ENCODE measurements at regions not wholly inside any gene's neighbourhood (a gene's known extent, or its start where the extent isn't known, plus 50 kb on each side); places are given as distances from the start of the nearest gene placed in this dataset.
"Not testable (repeated sequence)": the region's sequence is repeated elsewhere in the genome, so short reads cannot be mapped to it uniquely, and the experiment has no call there.

DNA sequence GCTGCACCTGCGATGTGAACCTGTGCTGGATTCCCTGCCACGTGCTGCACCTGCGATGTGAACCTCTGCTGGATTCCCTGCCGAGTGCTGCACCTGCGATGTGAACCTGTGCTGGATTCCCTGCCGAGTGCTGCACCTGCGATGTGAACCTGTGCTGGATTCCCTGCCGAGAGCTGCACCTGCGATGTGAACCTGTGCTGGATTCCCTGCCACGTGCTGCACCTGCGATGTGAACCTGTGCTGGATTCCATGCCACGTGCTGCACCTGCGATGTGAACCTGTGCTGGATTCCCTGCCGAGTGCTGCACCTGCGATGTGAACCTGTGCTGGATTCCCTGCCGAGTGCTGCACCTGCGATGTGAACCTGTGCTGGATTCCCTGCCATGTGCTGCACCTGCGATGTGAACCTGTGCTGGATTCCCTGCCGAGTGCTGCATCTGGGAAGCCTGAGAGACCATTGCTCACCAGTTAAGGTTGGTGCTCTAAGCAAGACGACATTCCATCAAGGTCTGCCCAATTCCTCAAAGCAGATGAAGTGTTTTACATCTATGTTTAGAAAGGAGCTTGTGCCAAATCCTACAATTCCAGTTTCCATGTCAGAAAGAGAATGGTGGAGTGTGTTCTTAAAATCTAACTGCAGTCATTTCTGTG lies 176.5 kb upstream of the B3GAT1 start:
- not testable (repeated sequence) for DNase-seq (ENCODE audit: insufficient read length, low spot score); FAIRE-seq

DNA sequence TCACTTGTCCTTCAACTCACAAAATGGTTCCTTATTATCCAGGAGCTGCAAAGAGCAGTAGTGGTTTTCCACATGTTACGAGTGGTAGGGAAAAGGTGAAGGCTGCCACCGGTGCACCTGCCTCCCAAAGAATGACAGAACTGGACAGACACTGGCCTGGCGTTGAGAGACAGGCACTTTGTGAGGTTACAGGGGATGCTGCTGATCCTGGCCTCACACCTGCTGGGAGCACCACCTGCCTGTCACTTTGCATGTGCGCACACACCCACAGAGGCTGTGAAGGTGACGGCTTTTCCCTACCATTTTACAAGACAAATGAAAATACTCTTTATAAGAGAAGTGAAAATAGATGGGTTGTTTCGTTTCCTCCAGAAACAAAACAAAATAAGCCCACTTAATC lies 175.3 kb upstream of the B3GAT1 start:
- no peak for DNase-seq (ENCODE audit: insufficient read length, low spot score)
- FAIRE-seq: no peak

DNA sequence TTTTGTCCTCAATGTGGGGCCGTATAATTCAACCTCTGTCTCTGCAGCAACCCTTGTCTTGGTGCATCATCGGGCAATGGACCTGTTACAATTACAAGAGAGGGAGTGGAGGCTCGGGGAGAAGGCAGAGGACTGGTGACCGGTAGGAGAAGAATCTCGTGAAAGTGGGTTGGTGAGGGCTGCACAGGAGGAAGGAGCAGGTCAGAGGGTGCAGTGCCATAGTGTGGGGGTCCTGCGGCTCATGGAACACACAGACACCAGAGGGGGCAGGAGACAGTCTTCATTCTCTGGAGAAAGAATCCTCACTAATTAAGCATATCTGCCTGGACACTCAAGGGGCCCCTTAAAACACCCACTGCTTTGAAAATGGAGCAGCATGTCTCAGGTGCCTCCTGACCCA lies 174.7 kb upstream of the B3GAT1 start:
- FAIRE-seq (no peak), DNase-seq (ENCODE audit: insufficient read length, low spot score) (no peak)

DNA sequence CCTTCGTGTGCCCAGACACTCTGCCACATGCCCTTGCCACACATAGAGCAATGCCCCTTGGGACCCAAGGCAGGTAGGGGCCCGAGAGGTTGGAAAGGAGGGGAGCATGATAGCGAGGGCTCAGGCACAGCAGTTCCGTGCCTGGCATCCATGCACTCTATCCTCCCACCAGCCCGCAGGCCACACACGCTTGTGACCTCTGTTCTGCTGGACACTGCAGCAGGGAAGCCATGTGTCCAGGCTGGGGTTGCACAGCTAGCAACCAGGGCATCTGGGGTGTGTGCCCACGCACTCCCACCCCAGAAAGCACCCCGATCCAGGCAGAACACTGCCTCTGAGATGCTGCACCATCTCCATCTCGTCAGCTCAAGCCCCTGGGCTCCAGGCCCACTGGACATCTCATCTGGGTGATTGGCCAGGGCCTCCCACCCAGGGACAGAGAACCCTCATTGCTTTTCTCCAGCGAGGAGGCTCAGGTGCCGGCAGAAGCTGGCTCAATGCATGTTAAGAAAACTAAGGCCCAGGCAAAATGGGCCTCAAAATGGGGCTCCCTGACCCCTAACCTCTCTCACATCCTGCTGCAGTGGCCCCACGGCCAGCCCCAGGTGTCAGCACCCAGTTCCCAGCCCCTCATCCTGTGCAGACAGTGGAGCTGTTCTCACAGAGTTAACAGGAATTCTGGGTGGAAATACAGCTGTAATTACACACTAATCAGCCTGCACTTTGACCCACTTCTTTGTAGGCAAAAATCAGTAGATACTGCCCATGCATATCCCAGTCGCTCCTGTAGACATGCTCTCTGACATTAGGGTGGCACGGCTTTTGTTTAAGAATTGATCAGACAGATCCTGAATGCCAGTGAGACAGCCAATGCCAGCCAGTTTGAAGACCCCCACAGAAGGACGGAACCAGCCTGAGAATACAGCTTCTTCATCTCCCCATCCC lies 173.9 kb upstream of the B3GAT1 start:
- FAIRE-seq (no peak), DNase-seq (ENCODE audit: insufficient read length, low spot score) (no peak)

DNA sequence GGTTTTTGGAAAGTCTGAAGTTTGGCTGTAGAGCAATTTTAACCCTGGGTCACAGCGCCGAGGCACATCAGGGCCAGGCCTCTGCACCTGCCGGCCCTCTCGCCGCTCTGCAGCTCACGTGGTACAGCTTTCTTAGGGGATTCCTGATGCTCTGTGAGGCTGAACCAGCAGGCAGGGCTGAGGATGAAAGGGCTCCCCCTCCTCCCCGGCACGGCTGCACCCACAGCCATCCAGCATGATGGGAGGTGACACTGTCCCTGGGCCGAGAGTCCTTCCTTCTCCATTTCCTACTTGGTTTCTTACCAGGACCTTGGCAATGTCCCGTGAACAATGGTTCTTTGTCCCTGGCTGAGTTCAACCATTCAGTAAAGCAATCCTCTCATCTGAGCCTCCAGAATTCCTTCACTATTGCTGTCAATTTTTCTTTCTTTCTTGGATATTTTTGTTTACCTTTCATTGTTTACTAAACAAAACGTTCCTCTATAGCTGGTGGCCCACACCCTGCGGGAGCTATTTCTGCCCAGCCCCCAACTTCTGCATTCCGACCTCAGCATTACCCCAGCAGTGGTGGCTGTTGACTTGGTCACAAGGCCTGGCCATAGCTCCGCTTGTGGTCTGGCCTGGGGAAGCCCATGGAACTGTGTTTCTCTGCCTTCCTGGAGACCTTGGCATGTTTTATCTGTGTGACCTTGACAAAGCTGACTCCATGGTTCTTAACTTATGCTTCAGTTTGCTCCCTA lies 172.8 kb upstream of the B3GAT1 start:
- DNase-seq (ENCODE audit: insufficient read length, low spot score): no peak
- FAIRE-seq: no peak

DNA sequence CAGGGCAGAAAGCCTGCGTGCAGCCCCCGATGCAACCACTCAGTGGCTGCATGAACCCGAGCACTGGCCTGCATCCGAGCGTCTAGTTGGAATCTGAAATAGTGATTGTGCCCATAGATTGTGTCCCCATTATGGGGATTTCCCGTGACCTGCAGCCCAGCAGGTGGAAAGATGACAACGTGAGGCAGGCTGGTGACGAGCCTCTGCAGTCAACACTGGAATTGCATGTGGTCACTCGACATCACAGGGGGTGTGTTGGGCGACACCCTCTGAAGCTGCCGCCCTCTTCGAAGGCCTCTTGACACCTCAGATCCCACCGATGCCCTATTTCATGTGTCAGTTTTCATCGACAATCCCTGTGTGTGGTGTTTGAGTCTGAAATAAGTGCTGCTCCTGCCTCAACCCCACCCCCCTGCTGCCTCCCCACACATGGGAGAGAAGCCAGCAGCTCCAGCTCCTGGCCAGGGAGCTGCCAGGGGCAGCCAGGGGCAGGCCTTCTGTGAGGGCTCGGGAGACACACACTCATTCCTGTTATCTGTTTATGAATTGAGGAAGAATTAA lies 172.0 kb upstream of the B3GAT1 start:
- FAIRE-seq (no peak), DNase-seq (ENCODE audit: insufficient read length, low spot score) (no peak)

DNA sequence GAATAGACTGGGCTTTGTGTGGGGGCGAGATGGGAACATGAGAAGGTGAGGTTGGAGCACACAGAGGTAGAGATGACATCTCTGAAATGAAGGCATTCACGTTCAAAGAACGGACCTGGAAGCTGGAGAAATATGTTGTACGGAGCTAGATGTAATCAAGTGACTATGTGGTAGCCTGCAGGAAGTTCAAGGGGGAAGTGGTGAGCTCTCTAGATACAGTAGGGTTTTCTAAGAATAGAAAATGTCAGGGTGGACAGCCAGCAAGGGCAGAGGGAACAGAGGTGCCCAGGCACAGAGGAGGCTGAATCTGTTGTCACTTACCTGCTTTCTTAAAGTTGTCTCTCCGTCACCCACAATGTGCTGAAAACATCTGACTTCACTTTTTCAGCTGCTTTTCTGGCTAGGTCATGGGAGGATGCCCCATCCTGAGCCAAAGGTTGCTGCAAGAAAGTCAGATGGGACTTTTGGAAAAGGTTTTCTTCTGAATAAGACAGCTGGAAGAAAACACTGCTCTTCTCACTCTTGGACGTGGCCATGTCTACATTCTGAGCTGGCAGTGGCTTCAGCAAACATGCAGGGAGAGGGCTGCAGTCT lies 171.5 kb upstream of the B3GAT1 start:
- no peak for DNase-seq (ENCODE audit: insufficient read length, low spot score)
- FAIRE-seq: no peak

DNA sequence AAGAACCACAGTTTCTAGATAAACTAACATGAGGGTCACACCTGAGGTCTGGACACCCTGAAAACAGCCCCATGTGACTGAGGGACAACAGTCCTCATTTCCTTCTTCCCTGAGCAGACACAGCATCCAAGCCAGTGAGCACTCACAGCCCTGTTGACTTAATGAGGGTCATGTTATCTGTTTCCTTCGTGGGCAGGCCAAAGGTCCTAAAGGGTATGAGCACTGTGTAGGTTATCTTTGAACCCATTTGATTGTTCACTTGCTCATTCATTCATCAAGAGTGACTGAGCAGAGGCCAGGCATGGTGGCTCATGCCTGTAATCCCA lies 170.7 kb upstream of the B3GAT1 start:
- DNase-seq (ENCODE audit: insufficient read length, low spot score) (no peak), FAIRE-seq (no peak)

DNA sequence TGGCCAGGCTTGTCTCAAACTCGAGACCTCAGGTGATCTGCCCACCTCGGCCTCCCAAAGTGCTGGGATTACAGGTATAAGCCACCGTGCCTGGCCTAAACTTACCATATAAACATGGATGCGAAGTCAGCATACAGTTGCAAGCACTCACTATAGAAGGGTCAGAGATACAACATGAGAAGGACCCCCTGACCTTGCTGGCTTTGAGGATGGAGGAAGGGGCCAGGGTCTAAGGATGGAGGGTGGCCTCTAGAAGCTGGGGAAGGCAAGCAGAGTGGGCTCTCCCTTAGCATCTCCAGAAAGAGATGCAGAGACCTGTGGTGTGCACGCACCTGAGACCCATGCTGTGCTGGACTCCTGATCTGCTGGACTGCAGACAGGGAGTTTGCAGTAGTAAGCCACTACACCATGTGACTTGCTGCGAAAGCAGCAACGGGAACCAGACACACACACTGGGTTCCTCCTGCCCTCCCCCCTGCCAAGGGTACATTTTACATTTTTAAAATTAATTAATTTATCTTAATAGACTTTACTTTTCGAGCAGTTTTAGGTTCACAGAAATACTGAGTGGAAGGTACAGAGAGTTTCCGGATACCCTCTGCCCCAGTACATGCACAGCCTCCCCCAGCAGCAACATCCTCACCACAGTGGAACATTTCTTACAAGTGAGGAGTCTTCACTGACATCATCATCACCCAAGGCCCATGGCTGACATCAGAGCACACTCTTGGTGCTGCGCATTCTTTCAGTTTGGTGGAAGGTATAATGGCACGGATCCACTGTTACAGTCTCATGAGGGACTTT lies 170.1 kb upstream of the B3GAT1 start:
- DNase-seq (ENCODE audit: insufficient read length, low spot score) (no peak), FAIRE-seq (no peak)

DNA sequence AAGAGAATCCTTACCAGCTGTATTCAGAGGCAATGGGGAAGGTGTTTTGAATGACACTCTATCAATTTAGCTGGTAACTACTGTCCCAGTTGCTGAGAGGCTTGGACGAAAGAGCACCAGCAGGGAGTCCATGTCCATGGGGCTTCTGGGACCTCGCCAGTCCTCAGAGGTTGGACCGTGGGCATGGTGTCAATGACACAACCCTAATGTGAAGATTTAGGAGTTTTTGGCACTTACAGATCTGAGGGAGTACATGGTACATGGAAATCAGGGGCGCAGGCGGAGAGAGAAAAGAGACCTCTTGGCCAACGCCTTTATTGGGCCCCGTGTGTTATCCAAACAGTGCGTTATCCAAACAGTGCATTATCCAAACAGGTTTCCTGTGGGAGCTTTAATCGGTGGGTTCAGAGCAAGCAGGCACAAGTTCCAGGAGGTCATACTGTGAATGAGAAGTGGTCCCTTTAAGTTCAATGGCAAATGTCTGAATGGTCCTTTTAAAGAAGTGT lies 169.1 kb upstream of the B3GAT1 start:
- DNase-seq (ENCODE audit: insufficient read length, low spot score): no peak

DNA sequence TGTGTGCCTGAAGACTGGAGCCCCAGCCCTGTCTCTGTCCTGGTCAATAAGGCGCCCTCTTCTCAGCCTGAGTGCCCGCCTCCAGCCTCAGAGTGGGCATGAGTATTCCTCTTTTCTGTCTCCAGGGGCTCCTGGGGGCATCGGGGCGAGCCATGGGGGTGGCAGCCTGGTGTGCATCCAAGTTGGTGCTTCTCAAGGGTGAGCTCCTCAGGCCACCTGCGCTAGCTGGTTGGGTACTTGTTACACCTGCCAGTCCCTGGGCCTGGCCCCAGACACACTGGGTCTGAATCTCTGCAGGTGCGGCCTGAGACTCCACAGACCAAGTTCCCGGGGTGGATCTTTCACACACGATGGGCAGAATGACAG lies 168.6 kb upstream of the B3GAT1 start:
- FAIRE-seq (no peak), DNase-seq (ENCODE audit: insufficient read length, low spot score) (no peak)

More for the DNA sequence above, 169.1 kb upstream of the B3GAT1 start:
- FAIRE-seq: no peak

DNA sequence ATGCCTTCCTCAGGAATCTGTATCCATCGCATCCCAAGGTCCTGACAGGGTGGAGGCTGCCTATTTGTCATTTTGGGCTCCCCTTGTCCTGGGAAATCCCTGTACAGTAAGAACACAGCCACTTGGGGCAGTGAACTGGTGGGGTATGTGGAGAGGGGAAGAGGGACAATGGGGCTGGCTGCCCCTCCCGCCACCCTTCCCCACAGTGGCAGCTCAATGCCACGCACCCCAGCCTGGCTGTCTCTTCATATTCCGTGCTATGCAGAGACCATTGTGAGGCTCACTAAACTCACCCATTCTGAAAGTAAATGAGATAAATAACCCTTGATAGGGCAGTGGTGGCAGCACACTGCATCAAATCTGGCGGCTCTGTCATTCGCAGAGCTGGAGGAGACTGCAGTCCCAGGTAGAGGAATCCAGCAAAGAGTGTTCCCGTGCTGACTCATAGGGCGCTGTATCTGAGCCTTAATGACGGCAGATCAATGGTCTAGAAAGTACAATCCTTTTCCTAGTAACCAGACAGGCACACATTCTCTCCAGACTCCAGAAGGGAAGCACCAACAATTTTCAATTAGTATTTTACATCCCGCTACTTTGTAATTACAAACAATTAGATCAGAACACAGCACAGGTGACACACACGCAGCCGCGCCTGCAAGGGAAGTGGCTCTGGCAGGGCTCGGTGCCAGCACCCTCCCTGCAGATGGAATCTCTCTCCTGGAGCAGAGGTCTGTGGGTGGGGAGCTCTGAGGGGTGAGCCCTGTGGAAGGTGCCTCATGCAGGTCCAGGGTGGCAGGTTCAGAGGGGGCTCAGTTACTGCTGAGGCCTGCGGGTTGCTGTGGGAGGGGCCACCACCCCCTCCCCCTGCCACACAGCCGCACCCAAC lies 167.9 kb upstream of the B3GAT1 start:
- no peak for DNase-seq (ENCODE audit: insufficient read length, low spot score)
- no peak for FAIRE-seq

DNA sequence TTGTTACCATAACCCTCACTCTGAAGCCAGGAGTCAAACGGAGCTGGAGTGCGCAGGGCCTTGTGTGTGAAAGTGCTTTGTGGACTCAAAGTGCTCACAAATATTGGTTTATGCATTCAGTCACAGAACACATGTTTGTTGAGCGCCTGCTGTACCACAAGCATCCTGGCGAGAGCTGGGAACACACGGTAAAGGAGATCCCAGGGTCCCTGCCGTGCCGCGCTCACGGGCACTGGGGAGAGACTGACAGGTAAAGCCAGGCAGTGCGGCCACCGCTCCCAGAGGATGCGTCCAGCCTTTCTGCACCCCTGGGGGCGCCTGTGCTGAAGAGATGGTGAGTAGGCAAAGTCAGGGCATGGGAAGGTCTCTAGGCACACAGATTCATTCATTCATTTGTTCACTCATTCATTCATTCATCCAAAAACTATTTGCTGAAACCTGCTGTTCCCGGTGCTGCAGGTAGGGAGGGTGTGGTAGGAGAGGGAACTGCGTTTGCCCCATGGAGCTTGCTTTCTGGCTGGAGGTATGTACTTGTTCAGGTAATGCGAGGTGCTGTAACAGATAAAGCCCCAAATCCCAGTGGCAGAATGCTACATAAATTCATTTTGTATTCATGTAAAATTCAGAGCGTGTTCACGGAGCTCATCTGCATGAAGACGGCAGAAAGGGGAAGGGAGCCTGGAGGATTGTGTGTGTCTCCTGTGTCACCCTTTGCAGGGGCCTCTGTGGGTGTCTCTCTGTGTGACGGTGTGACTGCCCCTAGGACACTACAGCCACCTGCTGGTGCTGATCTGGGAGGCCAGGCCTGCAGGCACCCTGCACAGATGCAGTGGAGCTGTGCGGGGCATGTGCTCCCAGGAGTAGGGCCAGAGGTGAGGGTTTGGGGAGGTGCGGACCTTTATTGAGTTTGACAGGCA lies 167.0 kb upstream of the B3GAT1 start:
- DNase-seq (ENCODE audit: insufficient read length, low spot score): no peak
- no peak for FAIRE-seq

DNA sequence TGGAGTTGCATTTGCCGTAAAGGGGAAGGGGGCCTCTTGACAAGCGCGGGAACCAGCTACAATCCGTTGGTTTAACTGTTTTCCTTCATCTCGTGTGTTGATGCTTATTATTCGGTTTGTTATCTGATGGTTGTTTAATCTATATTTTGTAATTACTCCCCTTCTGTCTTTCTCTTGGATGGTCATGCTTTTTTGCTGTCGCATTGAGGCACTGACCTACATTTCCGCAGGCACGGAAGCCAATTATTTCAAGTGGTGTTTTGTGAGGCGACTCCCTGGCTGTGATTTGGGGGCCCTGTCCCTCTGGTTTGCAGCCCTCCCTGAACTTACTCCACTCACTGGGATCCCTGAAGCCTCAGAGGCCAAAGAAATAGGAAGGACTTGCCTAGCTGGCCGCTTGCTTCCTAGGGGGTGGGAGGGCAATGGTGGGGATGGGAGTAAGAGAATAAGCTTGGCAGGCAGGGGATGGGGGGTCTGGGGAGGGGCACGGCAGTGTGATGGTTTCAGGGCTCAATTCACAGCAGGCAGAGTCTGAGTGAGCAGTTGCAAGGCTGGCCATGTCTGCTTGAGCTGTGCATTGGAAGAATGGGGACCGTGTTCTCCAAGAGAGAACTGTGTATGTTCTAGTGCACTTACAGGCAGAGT lies 165.8 kb upstream of the B3GAT1 start:
- FAIRE-seq (no peak), DNase-seq (ENCODE audit: insufficient read length, low spot score) (no peak)

DNA sequence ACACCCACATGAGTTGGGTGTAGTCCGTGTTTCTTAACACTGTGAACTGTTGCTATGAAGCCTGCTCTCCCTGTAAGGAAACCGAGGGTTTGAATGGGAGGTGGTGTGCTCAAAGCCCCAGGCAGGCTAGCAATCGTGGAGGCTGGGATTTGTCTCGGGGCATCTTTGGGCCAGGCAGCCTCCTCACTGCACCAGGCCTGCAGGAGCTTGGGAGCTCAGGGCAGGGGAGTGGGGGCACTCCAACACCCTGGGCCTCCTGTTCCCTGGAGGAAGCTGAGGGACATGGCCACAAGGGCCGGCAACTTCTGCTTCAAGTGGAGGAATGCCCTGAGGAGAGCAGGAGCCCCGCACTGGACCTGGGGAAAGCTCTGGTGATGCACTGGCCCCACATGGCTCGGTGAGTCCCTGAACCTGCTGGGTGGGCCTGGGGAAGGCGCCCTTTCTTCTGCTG lies 164.7 kb upstream of the B3GAT1 start:
- DNase-seq (ENCODE audit: insufficient read length, low spot score) (no peak), FAIRE-seq (no peak)

DNA sequence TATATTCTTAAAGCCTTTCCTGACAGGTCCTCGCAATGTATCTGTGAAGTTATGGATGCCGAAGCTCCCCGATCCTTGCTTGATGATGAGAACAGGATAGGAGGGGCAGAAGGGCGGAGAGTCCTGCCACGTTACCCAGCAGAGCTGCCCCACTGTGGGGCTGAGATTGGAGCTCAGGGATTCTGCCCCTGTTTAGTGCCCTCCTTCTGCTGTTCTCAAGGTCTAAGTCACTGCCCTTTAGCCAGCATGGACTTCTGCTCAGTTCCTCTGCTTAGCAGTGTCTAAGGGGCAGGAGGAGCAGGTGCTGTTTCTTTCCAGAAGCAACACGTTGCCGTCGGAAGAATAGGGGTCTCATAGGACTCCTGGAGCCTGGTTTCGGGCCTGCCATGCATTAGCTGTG lies 164.2 kb upstream of the B3GAT1 start:
- FAIRE-seq: no peak
- no peak for DNase-seq (ENCODE audit: insufficient read length, low spot score)

DNA sequence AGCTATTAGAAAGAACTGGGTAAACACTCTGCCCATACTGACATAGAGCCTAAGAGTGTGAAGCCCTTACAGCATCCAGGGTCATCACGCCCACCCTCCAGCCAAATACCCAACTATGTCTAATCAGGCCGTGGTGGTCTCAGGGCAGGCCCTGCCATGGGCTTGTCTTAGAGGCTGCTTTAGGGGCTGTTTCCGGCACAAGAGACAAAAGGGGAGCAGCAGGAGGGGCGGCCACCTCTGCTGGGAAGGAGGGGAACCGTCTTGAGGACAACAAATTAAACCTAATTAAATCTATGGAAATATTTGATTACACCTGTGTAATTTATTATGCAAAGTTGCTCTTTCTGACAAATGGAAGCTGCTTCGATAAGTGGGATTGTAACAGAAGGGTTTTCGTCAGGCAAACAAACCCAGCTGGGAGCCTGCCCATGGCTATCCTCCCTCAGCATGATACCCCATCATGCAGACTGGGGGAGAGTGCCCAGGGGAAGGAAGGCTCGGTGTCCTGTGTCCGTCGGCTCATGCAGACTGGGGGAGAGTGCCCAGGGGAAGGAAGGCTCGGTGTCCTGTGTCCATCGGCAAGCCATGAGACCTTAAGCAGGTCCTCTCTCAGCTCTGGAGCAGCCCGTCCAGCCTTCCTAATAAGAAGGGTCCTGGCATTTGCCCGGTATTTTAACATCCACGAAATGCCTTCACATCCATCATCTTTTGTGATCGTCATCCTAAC lies 163.6 kb upstream of the B3GAT1 start:
- no peak for FAIRE-seq
- no peak for DNase-seq (ENCODE audit: insufficient read length, low spot score)

Measured in GM19239 (cell line).